Activated CD4-positive, alpha-beta T cell treated with anti-CD3 and anti-CD28 coated beads for 4 hours (primary cell): ENCODE measurements at regions not wholly inside any gene's neighbourhood (a gene's known extent, or its start where the extent isn't known, plus 50 kb on each side); places are given as distances from the start of the nearest gene placed in this dataset.
"Not testable (repeated sequence)": the region's sequence is repeated elsewhere in the genome, so short reads cannot be mapped to it uniquely, and the experiment has no call there.

ENCODE experiments used
- DNase-seq, 2 donors: peaks; one replicate each; pipeline ENCODE4 v3.0.0-alpha.2; 2020

DNA sequence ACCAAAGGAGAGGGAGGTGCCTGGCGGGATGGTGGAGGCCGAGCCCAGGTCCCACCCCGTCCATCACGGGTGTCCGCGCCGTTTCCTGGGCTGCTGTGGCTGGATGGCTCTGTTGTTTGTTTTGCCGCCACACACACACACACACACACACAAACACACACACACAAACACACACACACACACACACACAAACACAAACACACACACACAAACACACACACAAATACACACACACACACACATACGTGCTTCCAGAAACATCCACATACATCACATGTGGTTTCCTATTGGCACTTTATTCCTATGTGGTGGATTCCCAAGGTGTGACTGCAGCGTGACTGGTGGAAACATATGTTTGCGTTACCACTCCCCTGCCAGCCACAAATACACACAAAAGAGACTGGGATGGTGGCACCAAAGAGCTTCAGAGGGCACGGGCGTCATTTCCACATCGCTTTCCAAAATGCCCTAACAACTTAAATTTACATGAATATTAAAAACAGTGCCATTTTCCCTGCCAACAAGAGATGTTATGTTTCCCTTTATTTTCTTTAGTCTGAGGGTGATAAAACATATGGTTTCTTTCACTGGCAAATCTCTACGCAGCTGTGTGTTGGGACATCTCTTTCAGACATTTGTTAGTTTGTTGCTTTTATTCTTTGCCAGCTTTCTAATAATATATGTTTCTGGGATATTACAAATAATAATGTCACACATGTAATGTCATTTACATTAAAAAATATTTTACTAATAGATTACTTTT is 356.8 kb downstream of the BRD1 start:
- no peak for DNase-seq

DNA sequence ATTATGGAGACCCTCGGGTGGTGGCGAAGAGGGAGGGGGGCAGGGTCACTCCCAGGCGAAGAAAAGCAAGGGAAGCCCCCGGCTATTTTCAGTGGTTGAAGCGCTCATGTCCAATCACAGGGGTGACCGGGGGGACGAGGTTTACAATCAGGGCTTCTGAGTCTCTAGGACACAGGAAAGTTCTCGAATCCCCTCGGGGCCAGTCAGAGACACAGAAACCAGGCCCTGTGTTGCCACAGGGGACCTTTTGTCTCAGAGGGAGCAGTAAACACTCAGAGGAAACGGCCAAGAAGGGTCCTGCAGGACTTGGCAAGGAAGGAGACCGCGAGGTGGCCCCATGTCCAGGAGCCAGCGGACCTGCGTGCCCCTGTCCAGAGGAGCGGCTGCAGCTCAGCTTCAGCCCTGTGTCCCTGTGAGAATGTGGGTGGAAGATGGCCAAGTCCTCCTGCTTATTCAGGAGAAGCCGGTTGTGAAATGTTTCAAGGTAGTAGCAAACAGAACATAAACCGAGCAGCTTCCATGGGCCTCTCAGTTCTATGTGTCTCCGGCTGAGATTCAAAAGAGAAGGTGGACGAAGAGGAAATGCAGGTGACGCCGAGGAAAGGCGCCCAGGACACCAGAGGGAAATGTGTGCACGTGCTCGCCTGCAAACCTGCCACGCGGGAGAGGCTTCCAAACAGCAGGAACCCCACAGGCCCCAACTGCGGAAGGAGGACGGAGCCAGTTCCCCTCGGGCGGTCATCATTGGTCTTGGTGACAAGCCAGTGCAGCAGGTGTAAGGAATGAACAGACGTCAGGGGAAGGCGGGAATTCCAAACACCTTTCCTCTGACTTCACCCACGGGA is 357.6 kb downstream of the BRD1 start:
- no peak for DNase-seq

DNA sequence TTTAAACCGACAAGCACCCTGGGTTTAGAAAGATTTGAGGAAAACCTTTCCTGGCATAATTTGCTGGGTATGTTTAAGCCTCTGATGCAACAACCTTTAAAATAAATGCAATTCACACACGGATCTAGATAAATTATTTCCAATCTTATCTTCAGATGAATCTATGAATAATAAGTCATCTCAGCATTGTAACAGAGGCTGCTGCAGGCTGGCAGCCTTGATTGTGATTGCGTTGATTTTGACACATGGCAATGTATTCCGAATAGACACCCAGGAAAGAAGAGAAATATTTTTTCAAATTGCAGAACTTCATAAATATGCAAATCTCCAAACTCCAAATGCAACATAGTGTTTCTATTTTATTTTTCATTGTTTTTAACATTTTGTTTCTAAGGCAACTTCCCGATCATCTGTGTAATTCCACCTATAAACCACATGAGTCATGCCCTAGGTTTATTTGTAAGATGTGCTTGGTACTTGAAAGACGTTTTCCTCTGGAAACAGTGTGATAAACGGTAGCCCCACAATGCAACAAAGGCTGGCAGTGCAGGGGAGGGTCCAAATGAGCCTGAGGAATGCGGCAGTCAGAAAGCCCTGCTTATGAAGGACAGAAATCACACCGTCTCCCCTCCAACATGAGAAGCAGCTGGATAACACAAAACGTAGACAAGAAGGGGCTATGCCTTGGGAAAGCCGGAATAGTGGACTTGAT is 359.0 kb downstream of the BRD1 start:
- no peak for DNase-seq

DNA sequence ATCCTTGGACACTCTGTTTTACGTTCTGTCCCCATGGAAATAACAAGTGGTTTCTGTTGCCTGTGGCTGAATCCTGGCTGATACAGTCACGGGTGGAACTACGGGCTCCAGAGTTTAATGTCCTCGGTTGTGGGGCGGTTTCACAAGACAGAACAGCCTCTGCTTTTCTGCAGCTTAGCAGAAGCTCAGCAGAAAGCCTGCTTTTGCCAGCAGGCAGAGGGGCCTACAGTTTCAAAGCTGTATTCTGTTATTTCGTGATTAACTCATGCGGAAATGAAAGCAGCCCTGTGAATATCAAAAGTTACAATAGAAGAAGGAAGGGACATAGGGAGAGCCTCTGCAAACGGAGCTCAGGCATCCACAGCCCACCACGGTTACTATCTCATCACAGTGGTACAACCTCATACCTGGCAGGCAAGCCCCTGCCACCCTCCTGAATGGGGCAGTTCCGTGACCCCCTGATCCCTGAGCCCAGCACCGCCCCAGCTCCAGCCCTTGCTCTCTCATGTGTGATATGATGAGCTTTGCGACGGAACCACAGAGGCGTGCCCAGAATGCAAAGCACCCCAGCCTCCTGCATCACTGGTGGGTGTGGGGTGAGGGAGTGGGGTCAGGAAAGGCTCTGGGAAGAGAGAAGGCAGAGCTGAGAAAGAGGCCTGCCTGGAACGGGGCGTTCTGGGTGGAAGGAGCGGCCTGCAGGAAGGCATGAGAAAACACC is 360.6 kb downstream of the BRD1 start:
- no peak for DNase-seq

DNA sequence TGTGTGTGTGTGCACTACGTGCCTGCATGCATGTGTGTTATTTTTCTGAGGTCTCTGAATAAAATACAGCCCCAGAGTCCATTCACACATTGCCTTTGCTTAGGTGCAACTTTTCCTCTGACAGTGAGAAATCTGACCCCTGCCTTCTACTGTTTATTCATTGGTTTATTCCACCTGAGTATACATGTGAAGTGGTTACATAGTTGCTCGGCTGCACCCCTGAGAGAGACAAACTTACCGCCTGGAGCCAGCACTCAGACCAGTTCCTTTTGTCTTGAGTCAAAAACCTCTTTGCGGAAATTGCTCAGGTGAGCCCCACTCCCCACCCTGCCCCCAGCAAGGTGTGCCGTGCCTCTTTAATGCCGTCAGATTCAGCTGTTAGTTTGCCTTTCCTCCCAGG is 363.6 kb downstream of the BRD1 start:
- DNase-seq, result no peak

DNA sequence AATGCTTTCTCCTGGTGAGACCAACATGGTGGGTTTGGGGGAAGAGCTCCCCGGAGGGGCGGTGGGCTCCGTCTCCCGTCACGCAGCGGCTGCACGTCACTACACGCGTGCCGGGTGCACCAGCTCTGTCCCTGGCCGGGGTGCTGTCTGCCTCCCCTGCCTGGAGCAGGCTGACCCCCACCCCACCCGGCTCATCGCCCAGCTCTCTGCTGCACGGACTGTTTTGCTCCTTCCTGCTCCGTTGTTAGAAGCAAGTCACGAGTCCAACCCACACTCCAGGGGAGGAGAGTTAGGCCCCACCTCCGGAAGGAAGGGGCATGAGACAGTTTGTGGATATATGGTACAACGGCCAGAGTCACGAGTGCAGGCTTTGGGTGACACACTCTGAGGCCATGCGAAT is 364.9 kb downstream of the BRD1 start:
- no peak for DNase-seq

DNA sequence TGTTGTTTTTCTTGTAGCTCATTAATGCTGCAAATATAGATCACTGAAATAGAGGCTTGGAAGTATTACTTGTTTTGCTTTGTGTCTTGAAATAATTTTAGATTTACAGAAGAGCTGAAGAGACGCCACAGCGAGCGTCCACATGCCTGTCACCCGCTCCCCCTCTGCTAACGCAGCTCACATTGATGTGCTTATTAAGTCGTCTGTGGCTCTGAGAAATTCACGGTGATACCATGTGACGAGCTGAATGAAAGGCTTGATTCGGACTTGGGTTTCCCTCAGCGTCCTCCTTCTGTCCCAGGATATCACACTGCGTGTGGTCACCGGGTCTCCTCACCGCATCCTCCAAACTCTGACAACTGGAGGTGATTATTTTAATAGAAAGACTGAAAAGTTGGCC is 365.4 kb downstream of the BRD1 start:
- DNase-seq, result no peak

DNA sequence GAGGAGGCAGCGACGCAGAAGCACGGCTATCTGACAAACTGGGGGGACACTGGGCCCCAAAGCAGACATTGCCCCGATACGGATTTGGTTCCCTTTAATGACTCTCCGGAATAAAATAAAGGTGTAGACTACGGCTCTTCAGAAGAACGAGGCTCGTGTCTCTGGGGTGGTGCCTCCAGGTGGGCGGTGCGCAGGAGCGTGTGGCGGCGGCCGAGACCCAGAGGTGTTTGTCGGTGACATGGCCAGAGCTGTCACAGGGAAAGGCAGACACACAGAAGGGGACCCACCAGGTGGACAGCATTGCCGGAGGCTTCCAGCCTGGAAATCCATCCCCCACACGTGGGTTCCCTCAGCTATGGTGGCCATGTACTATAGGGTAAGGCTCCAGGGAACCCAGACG is 366.0 kb downstream of the BRD1 start:
- no peak for DNase-seq

DNA sequence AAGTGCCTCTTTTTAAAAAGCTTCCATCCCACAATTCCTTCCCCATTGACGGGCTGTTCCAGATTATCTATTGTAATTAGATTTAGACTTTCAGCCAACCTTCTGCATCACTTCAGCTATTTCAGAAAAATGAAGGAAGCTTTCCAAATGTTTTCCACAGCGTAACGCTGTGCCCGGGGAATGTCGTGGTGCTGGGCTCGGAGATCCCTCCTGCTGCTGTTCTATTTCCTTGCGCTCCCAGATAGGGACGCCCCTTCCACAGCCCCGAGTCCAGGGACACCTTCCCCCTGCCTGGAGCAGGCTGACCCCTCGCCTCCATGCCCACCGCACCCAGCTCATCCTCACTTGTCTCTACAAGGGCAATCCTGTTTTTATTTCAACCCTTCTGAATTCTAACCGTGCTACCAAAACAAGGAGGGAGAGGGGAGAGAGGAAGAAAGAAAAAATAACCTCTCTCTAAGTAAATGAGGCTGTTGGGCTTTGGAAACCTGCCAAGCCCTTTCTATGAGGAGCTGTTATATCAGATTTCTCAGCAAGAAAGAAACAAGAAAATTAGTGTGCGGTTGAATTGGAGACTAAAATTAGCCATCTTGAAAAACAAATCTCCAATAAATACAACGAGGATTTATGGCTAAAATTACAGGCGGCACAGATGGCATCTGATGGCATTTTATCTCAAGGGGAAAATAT is 366.9 kb downstream of the BRD1 start:
- DNase-seq, result no peak

DNA sequence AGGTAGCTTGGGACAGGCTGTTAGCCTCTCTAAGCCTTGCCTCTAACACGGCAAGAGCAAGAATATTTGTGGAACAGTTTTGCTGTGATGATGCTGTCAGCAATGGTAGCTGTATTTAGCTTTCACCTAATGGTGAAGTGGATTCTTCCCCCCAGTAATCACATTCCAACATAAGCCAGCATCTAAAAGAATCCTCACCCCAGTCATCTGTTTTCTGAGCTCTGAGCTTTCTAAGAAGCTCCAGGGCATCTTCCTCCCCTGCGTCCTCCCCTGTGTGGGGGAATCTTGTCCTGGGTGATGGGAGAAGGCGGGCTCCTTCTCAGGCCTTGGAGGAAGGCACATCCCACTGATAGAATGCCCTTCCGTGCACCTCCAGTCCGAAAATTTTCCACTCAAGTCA is 367.6 kb downstream of the BRD1 start:
- DNase-seq, result no peak

DNA sequence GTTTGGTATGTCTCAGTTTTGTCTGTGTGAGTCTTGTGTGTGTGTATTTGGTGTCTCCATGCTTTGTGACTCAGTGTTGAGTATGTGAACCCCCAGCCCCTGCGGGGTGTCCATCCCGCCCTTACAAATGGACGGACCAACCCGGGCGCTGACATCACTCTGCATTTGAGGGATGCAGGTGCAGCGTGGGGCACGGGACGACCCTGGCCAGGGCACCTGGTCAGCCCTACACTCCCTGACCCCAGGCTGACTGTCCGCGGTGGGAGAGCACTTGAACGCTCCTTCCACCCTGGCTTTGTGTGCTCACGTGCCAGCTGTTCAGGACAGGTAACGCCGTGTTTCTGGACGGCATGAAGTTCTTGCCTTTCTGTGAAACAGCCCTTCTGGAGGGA is 369.0 kb downstream of the BRD1 start:
- DNase-seq, result no peak

DNA sequence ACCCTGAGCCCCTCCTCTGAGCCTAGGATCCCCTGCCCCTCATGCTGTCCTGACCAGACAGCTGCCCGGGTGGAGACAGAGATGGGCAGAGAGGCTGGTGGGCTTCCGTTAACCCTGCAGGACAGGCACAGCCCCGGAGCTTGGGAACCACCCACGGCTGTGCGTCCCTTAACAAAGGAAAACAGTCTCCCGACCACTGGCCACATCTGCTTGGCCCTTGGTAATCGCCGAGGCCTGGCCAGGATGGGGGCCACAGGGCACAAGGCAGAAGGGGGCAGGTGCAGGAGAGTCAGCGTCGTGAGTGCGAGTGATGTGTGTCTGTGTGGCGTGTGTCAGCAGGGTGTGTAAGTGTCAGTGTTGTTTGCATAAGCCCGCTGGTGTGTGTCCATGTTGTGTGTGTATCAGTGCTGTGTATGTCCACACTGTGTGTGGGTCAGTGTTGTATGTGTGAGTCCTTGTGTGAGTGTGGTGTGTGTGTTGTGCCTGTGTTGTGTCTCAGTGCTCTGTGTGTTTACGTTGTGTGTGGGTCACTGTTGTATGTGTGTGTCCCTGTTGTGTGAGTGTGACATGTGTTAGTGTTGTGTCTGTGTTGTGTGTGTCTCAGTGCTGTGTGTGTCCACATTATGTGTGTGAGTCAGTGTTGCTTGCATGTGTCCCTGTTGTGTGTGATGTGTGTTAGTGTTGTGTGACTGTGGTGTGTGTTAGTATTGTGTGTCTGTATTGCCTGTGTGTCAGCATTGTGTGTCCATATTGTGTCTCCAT is 369.5 kb downstream of the BRD1 start:
- DNase-seq, result no peak

DNA sequence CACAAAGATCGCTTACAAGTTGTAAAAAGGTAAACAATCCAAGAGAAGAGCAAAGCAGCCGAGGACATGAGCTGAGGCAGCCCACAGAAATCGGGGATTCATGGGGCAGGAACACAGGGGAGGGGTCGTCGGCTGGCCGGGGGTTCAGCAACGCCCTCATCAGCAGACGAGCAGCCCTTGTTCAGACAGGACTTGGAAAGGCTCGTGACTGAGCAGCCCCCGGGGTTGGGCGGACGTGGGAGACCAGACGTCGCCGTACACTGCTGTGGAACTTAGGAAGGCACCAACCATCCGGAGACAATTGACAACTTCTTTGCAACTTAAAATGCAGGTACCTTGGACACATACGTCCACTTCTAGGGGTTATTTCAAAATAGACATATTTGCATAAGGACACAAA is 370.5 kb downstream of the BRD1 start:
- no peak for DNase-seq

DNA sequence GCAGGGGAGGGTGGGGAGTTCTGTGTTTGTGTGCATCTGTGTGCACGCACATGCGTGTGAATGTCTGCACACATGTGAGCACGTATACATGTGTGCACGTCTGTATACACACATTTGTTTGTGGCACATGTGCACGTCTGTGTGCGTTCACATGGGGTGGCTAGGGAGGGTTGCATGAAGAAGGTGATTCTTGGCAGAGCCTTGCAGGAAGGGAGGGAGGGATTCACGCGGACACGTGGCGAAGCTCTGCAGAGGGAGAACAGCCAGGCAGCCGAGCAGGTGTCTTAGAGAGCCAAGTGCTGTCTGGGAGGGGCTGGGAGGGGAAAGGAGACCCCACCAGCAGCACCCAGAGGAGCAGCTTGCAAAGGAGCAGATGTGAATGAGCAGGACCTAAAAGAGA is 372.1 kb downstream of the BRD1 start:
- DNase-seq, result no peak

DNA sequence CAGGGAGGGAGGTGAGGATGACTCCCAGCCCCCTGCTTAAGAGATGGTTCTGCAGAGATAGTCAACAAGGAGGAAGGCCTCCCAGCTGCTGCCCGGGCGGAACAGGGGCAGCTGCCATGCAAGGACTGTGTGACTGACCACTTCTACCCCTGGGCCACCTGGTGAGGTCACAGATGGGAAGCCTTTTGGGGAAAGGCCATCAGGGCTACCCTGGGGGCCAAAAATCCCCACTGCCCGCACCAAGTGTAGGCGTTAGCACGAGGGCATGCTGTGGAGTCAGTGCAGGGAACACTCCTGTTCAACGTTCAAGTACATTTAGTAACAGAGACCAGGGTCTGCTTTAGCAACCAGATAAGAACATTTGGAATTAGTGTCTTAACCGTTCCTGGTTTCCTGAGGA is 372.9 kb downstream of the BRD1 start:
- DNase-seq, result no peak

DNA sequence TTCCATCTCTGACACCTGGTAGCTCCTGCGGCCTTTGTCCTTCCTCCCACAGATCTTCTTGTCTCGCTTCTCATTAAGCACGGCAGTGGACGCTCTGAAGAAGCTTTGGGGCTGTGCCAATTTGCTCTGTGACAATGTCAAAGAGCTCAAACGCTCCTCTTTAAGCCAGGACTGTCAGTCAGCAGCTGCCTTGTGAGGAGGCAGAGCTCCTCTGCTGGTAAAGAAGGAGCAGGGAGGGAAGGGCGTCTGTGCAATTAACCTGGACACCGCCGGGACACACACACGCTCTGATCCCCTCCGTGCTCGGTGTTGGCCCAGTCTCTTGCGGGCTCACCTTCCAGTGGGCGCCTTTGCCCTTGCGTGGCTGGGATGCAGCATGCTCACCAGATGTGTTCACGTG is 373.9 kb downstream of the BRD1 start:
- DNase-seq, result no peak

DNA sequence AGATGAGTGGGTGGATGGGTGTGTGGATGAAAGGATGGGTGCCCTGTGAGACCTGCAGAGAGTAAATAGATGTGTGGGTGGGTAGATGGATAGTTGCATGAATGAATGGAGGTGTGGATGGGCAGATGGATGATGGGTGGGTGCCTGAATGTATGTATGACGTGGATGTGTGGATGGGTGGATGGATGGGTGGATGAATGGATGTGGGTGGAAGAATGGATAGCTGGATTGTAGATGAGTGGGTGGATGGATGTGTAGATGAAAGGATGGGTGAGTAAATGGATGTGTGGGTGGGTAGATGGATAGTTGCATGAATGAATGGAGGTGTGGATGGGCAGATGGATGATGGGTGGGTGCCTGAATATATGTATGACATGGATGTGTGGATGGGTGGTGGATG is 374.7 kb downstream of the BRD1 start:
- DNase-seq, result not testable (repeated sequence)

DNA sequence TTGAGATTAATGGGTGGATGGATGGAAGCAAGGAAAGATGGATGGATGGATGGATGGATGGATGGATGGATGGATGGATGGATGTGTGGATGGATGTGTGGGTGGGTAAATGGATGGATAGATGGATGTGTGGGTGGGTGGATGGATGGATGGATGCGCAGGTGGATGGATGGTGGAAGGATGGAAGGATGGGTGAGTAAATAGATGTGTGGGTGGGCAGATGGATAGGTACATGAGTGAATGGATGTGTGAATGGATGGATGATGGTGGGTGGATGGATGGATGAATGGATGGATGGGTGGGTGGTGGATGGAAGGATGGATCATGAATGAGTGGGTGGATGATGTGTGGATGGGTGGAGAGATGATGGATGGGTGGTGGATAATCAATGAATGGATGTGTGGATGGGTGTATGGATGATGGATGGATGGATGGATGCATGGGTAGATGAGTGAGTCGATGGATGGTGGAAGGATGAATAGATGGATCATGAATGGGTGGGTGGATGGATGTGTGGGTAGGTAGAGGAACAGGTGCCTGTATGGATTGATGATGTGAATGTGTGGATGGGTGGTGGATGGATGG is 375.2 kb downstream of the BRD1 start:
- DNase-seq, result no peak

DNA sequence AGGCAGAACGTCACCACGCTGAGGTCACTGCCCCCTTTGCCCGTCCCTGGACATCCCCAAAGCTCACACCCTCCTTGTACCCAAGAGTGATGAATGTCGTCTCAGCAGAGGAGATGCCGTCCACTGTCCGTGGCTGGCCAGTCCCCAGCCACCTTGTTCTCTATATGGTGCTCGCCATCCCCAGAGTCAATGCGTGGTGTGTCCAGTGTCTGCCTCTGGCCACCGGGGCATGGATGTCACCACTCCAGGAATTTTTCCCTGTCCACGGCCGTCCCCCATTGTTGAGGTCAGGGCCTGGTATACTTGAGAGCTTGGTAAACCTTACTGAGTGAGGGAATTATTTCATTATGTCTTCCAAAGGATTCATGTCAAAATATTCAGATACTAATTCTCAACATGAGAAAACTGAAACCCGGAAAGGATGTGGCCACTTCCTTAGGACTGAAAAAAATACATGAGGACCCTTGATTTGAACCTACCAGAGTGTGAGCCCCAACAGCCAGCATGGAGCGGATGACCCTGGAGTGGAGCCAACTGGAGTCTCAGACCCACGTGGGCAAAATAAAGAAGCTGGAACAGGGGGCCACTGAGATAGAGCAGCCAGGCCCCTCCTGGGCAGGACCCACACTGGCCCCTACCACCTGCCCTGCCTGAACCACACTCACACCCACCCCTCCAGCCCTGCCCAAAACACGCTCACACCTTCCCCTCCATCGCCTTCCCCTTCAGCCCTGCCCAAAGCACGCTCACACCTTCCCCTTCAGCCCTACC is 376.4 kb downstream of the BRD1 start:
- DNase-seq, result no peak

DNA sequence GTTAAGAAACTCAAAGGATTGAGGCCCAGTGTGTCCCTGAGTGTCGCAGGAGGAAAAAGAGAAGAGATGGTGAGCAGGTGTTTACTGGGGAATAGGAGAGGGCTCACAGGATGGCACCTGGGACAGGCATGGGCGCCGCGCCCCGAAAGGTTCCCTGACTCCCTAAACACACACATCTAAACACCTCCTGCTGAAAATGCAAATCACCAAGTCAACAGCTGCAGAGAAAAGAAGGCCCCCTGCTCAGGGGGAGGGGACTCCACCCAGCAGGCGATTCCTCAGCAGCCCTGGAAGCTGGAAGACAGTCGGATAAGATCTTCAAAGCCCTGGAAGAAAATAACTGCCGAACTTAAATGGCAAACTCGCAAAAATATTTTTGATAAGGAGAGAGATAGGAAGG is 377.2 kb downstream of the BRD1 start:
- DNase-seq, result no peak
